ENCODE measurements at regions not wholly inside any gene's neighbourhood (a gene's known extent, or its start where the extent isn't known, plus 50 kb on each side); places are given as distances from the start of the nearest gene placed in this dataset.

DNA sequence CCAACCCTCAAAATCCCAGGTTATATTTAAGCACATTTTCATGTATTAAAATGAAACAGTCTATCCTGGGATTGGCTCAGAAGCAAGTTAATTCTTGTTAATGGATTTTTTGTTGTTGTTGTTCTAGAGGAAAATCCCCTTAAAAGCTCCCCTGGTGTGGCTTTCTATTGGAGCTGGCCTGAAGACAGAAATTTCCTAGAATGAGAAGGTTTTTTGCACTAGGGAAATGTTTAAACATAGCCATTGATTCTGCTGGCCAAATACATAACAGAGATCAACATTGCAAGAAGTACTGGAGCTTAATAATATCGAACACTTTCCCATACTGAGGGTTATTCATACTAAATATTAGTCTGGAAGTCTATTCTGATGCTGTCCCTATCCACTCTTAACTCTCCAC, 148.8 kb upstream of the PCDH18 start:
- TF ChIP-seq, protein P1, sequence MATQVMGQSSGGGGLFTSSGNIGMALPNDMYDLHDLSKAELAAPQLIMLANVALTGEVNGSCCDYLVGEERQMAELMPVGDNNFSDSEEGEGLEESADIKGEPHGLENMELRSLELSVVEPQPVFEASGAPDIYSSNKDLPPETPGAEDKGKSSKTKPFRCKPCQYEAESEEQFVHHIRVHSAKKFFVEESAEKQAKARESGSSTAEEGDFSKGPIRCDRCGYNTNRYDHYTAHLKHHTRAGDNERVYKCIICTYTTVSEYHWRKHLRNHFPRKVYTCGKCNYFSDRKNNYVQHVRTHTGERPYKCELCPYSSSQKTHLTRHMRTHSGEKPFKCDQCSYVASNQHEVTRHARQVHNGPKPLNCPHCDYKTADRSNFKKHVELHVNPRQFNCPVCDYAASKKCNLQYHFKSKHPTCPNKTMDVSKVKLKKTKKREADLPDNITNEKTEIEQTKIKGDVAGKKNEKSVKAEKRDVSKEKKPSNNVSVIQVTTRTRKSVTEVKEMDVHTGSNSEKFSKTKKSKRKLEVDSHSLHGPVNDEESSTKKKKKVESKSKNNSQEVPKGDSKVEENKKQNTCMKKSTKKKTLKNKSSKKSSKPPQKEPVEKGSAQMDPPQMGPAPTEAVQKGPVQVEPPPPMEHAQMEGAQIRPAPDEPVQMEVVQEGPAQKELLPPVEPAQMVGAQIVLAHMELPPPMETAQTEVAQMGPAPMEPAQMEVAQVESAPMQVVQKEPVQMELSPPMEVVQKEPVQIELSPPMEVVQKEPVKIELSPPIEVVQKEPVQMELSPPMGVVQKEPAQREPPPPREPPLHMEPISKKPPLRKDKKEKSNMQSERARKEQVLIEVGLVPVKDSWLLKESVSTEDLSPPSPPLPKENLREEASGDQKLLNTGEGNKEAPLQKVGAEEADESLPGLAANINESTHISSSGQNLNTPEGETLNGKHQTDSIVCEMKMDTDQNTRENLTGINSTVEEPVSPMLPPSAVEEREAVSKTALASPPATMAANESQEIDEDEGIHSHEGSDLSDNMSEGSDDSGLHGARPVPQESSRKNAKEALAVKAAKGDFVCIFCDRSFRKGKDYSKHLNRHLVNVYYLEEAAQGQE (IDR thresholded peaks at IDR 0.05; ENCODE audit: insufficient read depth in 1 of 2, low read depth in 2 of 2, low read length in 1 of 2), result no peak
- TF ChIP-seq, protein P2, sequence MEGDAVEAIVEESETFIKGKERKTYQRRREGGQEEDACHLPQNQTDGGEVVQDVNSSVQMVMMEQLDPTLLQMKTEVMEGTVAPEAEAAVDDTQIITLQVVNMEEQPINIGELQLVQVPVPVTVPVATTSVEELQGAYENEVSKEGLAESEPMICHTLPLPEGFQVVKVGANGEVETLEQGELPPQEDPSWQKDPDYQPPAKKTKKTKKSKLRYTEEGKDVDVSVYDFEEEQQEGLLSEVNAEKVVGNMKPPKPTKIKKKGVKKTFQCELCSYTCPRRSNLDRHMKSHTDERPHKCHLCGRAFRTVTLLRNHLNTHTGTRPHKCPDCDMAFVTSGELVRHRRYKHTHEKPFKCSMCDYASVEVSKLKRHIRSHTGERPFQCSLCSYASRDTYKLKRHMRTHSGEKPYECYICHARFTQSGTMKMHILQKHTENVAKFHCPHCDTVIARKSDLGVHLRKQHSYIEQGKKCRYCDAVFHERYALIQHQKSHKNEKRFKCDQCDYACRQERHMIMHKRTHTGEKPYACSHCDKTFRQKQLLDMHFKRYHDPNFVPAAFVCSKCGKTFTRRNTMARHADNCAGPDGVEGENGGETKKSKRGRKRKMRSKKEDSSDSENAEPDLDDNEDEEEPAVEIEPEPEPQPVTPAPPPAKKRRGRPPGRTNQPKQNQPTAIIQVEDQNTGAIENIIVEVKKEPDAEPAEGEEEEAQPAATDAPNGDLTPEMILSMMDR (IDR thresholded peaks at IDR 0.05), result no peak

Measured in Panc1 (cell line).